DOHH2 (cell line): ENCODE measurements at regions not wholly inside any gene's neighbourhood (a gene's known extent, or its start where the extent isn't known, plus 50 kb on each side); places are given as distances from the start of the nearest gene placed in this dataset.

Source experiments
- H3F3A ChIP-seq: fragments of 200-600 bp; sonication (generic), shearing (Covaris generic); 2 replicates; pipeline ENCODE4 v1.6.0; 2016; ENCODE audit warnings: antibody characterized with exemption, mild to moderate bottlenecking; ENCODE audit not compliant: control insufficient read depth, insufficient read depth
- H3K27ac ChIP-seq: fragments of 200-600 bp; sonication (generic); 2 replicates; pipeline ENCODE4 v1.5.1; 2014; ENCODE audit warnings: low read depth, mild to moderate bottlenecking, low read length, moderate library complexity
- H3K27me3 ChIP-seq: fragments of 200-600 bp; sonication (generic); 2 replicates; pipeline ENCODE4 v1.6.1; 2014; ENCODE audit warnings: mild to moderate bottlenecking, low read length, mixed read lengths; ENCODE audit not compliant: control insufficient read depth
- H3K36me3 ChIP-seq: fragments of 200-600 bp; sonication (generic); 2 replicates; pipeline ENCODE4 v1.6.1; 2014; ENCODE audit warnings: mild to moderate bottlenecking, low read length, moderate library complexity, mixed read lengths; ENCODE audit not compliant: control insufficient read depth
- H3K4me1 ChIP-seq: fragments of 200-600 bp; sonication (generic); 2 replicates; pipeline ENCODE4 v1.6.1; 2014; ENCODE audit warnings: mild to moderate bottlenecking, low read length, mixed read lengths; ENCODE audit not compliant: control insufficient read depth
- H3K4me2 ChIP-seq: fragments of 200-600 bp; sonication (generic); 2 replicates; pipeline ENCODE4 v1.6.0; 2014; ENCODE audit warnings: mild to moderate bottlenecking, low read length, moderate library complexity
- H3K4me3 ChIP-seq: fragments of 200-600 bp; sonication (generic); 2 replicates; pipeline ENCODE4 v1.5.1; 2014; ENCODE audit warnings: mild to moderate bottlenecking, low read length, mixed read lengths
- H3K79me2 ChIP-seq: fragments of 200-600 bp; sonication (generic); 2 replicates; pipeline ENCODE4 v1.6.1; 2014; ENCODE audit warnings: mild to moderate bottlenecking, low read length, mixed read lengths; ENCODE audit not compliant: control insufficient read depth
- H3K9me2 ChIP-seq: fragments of 200-600 bp; sonication (generic); replicated peaks from 2 replicates; pipeline ENCODE4 v1.6.1; 2014; ENCODE audit warnings: mild to moderate bottlenecking, low read length, mixed read lengths; ENCODE audit not compliant: control insufficient read depth
- H3K9me3 ChIP-seq: fragments of 200-600 bp; sonication (generic); 2 replicates; pipeline ENCODE4 v1.6.1; 2014; ENCODE audit warnings: antibody characterized with exemption, low read length, mixed read lengths; ENCODE audit not compliant: control insufficient read depth, insufficient read depth
- H4K20me1 ChIP-seq: fragments of 200-600 bp; sonication (generic); 2 replicates; pipeline ENCODE4 v1.6.0; 2014; ENCODE audit warnings: low read depth, mild to moderate bottlenecking, antibody characterized with exemption, low read length, moderate library complexity; ENCODE audit not compliant: control insufficient read depth, insufficient read depth
- EZH2phosphoT487 ChIP-seq: fragments of 200-600 bp; sonication (generic); IDR thresholded peaks from 2 replicates; pipeline ENCODE4 v1.6.1; 2017; ENCODE audit warnings: borderline replicate concordance, mild to moderate bottlenecking, antibody characterized with exemption, low read length, moderate library complexity, mixed read lengths
- TF ChIP-seq, protein P1 (sequence below): fragments of 200-600 bp; sonication (generic); IDR thresholded peaks from one replicate; pipeline ENCODE4 v1.5.1; 2014; ENCODE audit warnings: antibody characterized with exemption, mild to moderate bottlenecking, low read depth, low read length; ENCODE audit not compliant: poor library complexity, severe bottlenecking

DNA sequence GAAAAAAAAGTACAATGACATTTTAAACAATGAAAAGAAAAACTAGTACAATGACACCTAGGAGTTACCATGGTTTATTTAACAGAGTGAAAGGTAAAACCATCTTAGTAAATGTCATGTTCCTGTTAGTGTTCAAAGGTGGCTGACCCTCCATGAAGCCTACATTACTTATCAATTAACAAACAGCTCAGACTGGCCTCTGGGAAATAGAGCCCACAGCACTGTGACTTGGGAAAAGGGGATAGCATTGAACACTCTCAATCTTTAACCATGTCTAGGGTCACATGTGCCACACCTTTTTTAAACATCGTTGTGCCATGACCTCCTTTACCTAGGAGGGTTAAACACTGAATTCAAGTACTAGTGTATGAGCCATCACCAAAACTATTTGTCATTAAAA is 106.3 kb upstream of the SOX5 start:
- Histone ChIP-seq H3K4me3 (no peak overlapping the region), H3K27me3 (no peaks in the 10 kb centered on the region), H3K9me3 (no peaks in the 10 kb centered on the region), H3F3A (no peaks in the 10 kb centered on the region), H4K20me1 (no peaks in the 10 kb centered on the region), H3K9me2 (no peaks in the 10 kb centered on the region), H3K27ac (no peak overlapping the region), H3K4me2 (no peak overlapping the region), H3K79me2 (no peaks in the 10 kb centered on the region), H3K36me3 (no peaks in the 10 kb centered on the region), H3K4me1 (no peaks in the 10 kb centered on the region)
- TF ChIP-seq, protein P1, sequence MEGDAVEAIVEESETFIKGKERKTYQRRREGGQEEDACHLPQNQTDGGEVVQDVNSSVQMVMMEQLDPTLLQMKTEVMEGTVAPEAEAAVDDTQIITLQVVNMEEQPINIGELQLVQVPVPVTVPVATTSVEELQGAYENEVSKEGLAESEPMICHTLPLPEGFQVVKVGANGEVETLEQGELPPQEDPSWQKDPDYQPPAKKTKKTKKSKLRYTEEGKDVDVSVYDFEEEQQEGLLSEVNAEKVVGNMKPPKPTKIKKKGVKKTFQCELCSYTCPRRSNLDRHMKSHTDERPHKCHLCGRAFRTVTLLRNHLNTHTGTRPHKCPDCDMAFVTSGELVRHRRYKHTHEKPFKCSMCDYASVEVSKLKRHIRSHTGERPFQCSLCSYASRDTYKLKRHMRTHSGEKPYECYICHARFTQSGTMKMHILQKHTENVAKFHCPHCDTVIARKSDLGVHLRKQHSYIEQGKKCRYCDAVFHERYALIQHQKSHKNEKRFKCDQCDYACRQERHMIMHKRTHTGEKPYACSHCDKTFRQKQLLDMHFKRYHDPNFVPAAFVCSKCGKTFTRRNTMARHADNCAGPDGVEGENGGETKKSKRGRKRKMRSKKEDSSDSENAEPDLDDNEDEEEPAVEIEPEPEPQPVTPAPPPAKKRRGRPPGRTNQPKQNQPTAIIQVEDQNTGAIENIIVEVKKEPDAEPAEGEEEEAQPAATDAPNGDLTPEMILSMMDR = no peak
- TF ChIP-seq EZH2phosphoT487 = no peak

DNA sequence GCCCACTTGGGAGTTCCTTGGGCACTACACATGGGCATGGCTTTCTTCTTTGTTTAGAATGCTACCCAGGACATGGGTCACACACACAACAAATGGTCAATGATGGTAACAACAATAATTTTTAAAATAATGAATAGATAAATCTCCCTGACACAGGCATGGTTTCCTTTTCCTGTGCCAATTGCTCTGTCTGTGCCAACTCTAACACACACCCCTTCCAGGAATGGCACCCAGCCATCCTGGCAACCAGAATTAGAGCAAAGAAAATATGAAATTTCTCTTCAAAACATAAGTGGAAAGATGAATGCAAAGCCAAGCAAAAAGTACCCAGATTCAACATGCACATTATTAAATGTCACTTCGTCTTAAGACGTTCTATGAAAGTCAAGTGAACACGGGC is 104.9 kb upstream of the SOX5 start:
- Histone ChIP-seq H3F3A (no peaks in the 10 kb centered on the region), H3K27ac (no peak overlapping the region), H3K79me2 (no peaks in the 10 kb centered on the region), H3K9me2 (no peaks in the 10 kb centered on the region), H3K27me3 (no peaks in the 10 kb centered on the region), H3K36me3 (no peaks in the 10 kb centered on the region), H3K9me3 (no peaks in the 10 kb centered on the region), H3K4me3 (no peak overlapping the region), H4K20me1 (no peaks in the 10 kb centered on the region), H3K4me1 (no peaks in the 10 kb centered on the region), H3K4me2 (no peak overlapping the region)
- TF ChIP-seq, protein P1 = no peak
- TF ChIP-seq EZH2phosphoT487 = no peak

DNA sequence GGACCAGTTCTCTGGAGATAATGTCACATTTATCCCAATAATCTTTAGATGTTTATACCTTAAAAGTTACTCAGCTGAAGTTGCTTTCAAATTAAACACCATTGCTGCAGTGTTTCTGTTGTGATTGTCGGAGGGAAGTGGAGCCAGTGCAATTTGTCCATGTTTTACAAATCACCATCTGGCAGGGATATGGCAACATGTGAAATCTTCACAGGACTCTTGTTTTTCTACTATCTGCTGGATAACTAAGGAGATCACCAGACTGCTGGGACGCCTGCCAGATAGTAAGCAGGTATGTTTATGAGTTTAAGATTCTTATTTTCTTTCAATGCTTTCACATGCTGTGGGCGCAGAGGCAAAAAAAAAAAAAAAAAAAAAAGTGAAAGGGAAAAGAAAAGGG is 100.3 kb upstream of the SOX5 start:
- Histone ChIP-seq H3K79me2 (no peaks in the 10 kb centered on the region), H3K9me2 (no peaks in the 10 kb centered on the region), H3K27ac (no peak overlapping the region), H3K4me1 (no peaks in the 10 kb centered on the region), H4K20me1 (no peaks in the 10 kb centered on the region), H3K27me3 (no peaks in the 10 kb centered on the region), H3K36me3 (no peaks in the 10 kb centered on the region), H3K9me3 (no peaks in the 10 kb centered on the region), H3K4me3 (no peak overlapping the region), H3K4me2 (no peak overlapping the region), H3F3A (no peaks in the 10 kb centered on the region)
- TF ChIP-seq, protein P1 = no peak
- TF ChIP-seq EZH2phosphoT487 = no peak

DNA sequence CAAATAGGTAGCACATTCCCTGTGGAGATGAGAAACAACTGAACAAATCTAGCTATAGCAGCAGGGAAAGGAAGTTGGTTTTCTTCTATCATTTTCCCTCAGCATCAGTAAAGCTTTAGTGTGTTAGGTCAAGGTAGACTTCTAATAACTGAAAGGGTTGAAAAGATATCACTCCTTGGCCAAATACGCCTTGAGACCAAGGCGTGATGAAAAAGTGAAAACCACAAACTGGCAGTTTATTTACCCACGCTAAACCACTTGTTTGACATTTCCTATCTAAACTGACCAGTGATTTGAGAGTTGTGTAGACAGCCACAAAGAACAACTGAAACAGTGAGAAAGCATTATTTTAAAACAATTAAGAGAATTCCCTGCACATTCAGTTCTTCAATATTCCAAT is 99.6 kb upstream of the SOX5 start:
- no peaks in the 10 kb centered on the region for H3F3A ChIP-seq
- no peaks in the 10 kb centered on the region for H3K9me3 ChIP-seq
- H3K36me3 ChIP-seq = no peaks in the 10 kb centered on the region
- H3K27ac ChIP-seq = no peak overlapping the region
- no peaks in the 10 kb centered on the region for H3K4me1 ChIP-seq
- no peaks in the 10 kb centered on the region for H3K79me2 ChIP-seq
- no peak overlapping the region for H3K4me3 ChIP-seq
- TF ChIP-seq EZH2phosphoT487 = no peak
- TF ChIP-seq, protein P1 = no peak
- no peaks in the 10 kb centered on the region for H3K27me3 ChIP-seq
- H3K9me2 ChIP-seq = no peaks in the 10 kb centered on the region
- no peak overlapping the region for H3K4me2 ChIP-seq
- H4K20me1 ChIP-seq = no peaks in the 10 kb centered on the region
